ENCODE measurements at regions not wholly inside any gene's neighbourhood (a gene's known extent, or its start where the extent isn't known, plus 50 kb on each side); places are given as distances from the start of the nearest gene placed in this dataset.

DNA sequence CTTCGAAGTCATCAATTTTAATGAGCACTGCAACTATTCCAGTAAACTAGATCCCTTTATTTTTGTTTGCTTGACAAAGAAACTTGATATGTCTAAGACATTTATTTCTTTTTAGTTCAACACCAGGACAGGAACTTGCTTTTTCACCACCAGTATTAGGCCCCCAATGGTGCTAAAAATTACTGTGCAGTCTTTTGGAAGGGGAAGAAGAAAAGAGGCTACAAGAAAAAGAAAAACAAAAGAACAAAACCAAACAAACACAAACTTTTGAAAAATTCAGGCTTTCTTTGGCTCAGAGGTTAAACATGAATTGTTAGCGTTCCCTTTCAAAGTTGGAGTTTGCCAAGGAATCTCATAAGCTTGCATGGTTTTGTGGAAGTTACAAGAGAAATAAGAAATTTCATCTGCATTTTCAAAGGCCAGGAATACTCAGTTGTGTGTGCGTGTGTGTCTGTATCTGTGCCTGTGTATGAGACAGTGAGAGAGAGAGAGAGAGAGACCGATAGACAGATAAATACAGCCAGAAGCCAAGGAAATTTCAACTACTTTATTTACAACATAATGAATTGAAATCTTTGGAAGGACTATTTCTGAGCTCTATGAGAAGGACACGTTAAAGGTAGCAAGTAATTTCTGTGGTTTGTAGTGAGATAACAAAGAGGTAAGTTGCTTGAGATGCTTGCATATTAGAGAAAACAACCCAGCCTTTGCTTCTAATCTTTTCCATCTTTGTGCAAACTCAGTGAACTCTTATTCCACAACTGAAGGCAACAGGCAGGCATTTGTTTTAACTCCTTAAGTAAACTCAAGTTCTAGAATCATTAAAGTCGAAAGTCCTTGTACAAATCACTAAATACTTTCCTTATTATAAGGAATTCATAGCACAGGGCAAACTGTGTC lies 171.0 kb upstream of the CITED2 start:
- H3K27ac ChIP-seq: no peak overlapping the region
- 47 to 57% methylated on average over 6 of the region's 6 CpGs for WGBS, 2 donors
- intact Hi-C loops (cut with DNase I; ENCODE audit: low total_unique reads): no loop called here
- no peaks in the 10 kb centered on the region for H3K27me3 ChIP-seq
- H3K36me3 ChIP-seq (ENCODE audit: low read depth, missing control alignments): no peaks in the 10 kb centered on the region
- TF ChIP-seq POLR2A (IDR thresholded peaks at IDR 0.05): no peak
- TF ChIP-seq, protein P1, sequence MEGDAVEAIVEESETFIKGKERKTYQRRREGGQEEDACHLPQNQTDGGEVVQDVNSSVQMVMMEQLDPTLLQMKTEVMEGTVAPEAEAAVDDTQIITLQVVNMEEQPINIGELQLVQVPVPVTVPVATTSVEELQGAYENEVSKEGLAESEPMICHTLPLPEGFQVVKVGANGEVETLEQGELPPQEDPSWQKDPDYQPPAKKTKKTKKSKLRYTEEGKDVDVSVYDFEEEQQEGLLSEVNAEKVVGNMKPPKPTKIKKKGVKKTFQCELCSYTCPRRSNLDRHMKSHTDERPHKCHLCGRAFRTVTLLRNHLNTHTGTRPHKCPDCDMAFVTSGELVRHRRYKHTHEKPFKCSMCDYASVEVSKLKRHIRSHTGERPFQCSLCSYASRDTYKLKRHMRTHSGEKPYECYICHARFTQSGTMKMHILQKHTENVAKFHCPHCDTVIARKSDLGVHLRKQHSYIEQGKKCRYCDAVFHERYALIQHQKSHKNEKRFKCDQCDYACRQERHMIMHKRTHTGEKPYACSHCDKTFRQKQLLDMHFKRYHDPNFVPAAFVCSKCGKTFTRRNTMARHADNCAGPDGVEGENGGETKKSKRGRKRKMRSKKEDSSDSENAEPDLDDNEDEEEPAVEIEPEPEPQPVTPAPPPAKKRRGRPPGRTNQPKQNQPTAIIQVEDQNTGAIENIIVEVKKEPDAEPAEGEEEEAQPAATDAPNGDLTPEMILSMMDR (IDR thresholded peaks at IDR 0.05): no peak
- H3K4me3 ChIP-seq: no peak overlapping the region
- no peaks in the 10 kb centered on the region for H3K9me3 ChIP-seq
- no peak for DNase-seq
- H3K4me1 ChIP-seq: peaks cover 13% of the 10 kb centered on the region

DNA sequence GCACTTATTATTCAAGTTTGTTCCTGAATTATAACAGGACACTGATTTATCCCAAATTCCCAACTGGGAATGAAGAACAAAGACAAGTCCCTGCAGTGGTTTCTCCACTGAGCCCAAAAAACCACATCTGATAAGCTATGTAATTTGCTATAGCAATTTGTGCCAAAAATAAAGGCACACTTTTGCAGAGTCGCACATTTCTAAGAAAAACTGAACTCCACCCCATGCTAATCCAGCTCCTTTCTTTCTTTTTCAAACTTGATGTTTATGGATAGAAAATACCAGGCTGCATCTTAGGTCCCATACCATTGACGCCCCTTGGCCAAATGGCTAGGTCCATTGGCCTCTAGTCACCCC lies 170.2 kb upstream of the CITED2 start:
- no peak for DNase-seq
- WGBS, 2 donors: 63 to 65% methylated on average over 2 of the region's 2 CpGs
- intact Hi-C loops (cut with DNase I; ENCODE audit: low total_unique reads): no loop called here
- no peak for TF ChIP-seq POLR2A (IDR thresholded peaks at IDR 0.05)
- TF ChIP-seq, protein P1 (IDR thresholded peaks at IDR 0.05): no peak
- Histone ChIP-seq H3K27ac (no peak overlapping the region), H3K27me3 (no peaks in the 10 kb centered on the region), H3K36me3 (ENCODE audit: low read depth, missing control alignments) (no peaks in the 10 kb centered on the region), H3K4me1 (peaks cover 13% of the 10 kb centered on the region), H3K9me3 (no peaks in the 10 kb centered on the region), H3K4me3 (no peak overlapping the region)

DNA sequence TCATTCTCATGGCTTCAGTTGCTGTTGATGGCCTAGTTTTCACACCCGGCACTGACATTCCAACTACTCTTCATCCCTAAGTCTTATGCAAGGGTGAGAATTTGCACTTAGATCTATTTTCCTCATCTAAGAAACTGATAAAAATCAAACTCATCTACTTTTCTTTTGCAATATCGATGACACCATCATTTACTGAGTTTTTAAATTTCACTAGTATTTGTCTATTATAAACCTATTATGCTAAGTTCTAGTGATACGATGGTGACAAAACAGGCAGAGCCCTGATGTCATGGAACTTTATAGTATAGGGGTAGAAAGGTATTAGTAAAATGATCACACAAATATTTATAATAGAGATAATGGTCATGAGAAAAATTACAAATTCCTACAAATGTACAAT lies 167.9 kb upstream of the CITED2 start:
- no peaks in the 10 kb centered on the region for H3K9me3 ChIP-seq
- no peak overlapping the region for H3K4me3 ChIP-seq
- DNase-seq: no peak
- H3K4me1 ChIP-seq: peaks cover 13% of the 10 kb centered on the region
- 95% methylated on average over 3 of the region's 3 CpGs for WGBS, 2 donors
- TF ChIP-seq, protein P1 (IDR thresholded peaks at IDR 0.05): no peak
- TF ChIP-seq POLR2A (IDR thresholded peaks at IDR 0.05): no peak
- no peak overlapping the region for H3K27ac ChIP-seq
- intact Hi-C loops (cut with DNase I; ENCODE audit: low total_unique reads): no loop called here
- no peaks in the 10 kb centered on the region for H3K36me3 ChIP-seq (ENCODE audit: low read depth, missing control alignments)
- no peaks in the 10 kb centered on the region for H3K27me3 ChIP-seq

DNA sequence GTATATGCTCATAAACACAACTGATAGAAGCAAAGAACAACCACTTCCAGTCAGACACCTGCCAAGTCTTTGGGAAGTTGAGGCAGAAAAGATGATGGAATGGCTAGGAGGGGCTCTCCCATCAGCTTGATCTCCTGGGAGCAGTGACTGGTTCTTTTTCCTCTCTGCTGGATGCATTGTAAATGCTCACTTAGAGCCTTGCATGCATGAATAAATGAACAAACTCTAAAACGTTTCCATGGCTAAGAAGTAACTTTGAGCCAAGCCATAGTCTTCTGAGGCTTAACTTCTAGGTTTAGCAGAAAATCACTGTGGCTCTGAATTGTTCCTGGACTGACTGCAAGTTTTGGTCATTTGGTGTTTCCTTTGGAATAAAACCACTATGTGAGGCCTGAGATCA lies 166.4 kb upstream of the CITED2 start:
- no peak overlapping the region for H3K27ac ChIP-seq
- 60 to 64% methylated on average over 1 of the region's 1 CpG for WGBS, 2 donors

More for the DNA sequence above, 166.4 kb upstream of the CITED2 start:
- Histone ChIP-seq H3K4me1 (peaks cover 7% of the 10 kb centered on the region), H3K4me3 (no peak overlapping the region), H3K9me3 (no peaks in the 10 kb centered on the region), H3K36me3 (ENCODE audit: low read depth, missing control alignments) (no peaks in the 10 kb centered on the region), H3K27me3 (no peaks in the 10 kb centered on the region)
- TF ChIP-seq POLR2A (IDR thresholded peaks at IDR 0.05): no peak
- TF ChIP-seq, protein P1 (IDR thresholded peaks at IDR 0.05): no peak
- DNase-seq: no peak
- intact Hi-C loops (cut with DNase I; ENCODE audit: low total_unique reads): no loop called here
